ENCODE measurements at regions not wholly inside any gene's neighbourhood (a gene's known extent, or its start where the extent isn't known, plus 50 kb on each side); places are given as distances from the start of the nearest gene placed in this dataset.
A peak's percentile ranks its signal among the peaks of the same experiment; 100 is the strongest.

GRCh38 chr9:90948156-90948555 is 146.5 kb downstream of the SYK start:
- POLR2A ChIA-PET (ENCODE audit: unreplicated experiment), result no interaction called here
- Histone ChIP-seq H3K9ac (ENCODE audit: low read length) (no peak overlapping the region), H3K27me3 (ENCODE audit: low read length) (no peaks in the 10 kb centered on the region), H3K9me3 (ENCODE audit: low read length) (no peaks in the 10 kb centered on the region), H3K4me2 (ENCODE audit: low read length) (peak overlapping the region; percentile 23), H3K27ac (ENCODE audit: low read length) (no peak overlapping the region), H3K4me1 (ENCODE audit: insufficient read depth, low read length) (peaks cover 17% of the 10 kb centered on the region), H4K20me1 (ENCODE audit: low read length) (no peaks in the 10 kb centered on the region), H3F3A (ENCODE audit: low read length, unreplicated experiment) (no peaks in the 10 kb centered on the region), H3K4me3 (ENCODE audit: low read length) (no peak overlapping the region), H3K36me3 (ENCODE audit: low read depth, low read length) (no peaks in the 10 kb centered on the region), H2AFZ (ENCODE audit: low read length) (no peak overlapping the region), H3K9me2 (replicated peaks; ENCODE audit: low read length) (no peaks in the 10 kb centered on the region), H3K79me2 (ENCODE audit: low read length) (no peaks in the 10 kb centered on the region)
- intact Hi-C loops (cut with micrococcal nuclease), result no loop called here
- no peak for TF ChIP-seq EZH2 (IDR thresholded peaks at IDR 0.05; ENCODE audit: low read length, unreplicated experiment)
- no peak for TF ChIP-seq EZH2phosphoT487 (IDR thresholded peaks at IDR 0.05; ENCODE audit: borderline replicate concordance, low read length)
- no peak for TF ChIP-seq CTCF (conservative IDR thresholded peaks at IDR 0.05; ENCODE audit: low read depth, low read length)
- CTCF ChIA-PET, result no interaction called here
- ATAC-seq, result peak; percentile 24; the same call in 1 of the 2 replicates
- no TSS peak for BruUV-seq (replicated peaks)
- DNase-seq, result peak; percentile 24

- TF ChIP-seq EZH2 (IDR thresholded peaks at IDR 0.05; ENCODE audit: low read length, unreplicated experiment) (no peak), EZH2phosphoT487 (IDR thresholded peaks at IDR 0.05; ENCODE audit: borderline replicate concordance, low read length) (no peak), CTCF (conservative IDR thresholded peaks at IDR 0.05; ENCODE audit: low read depth, low read length) (no peak)
- H3K27ac ChIP-seq (ENCODE audit: low read length), result no peak overlapping the region
- no peak overlapping the region for H3K4me3 ChIP-seq (ENCODE audit: low read length)
- POLR2A ChIA-PET (ENCODE audit: unreplicated experiment), result no interaction called here
- ATAC-seq, result no peak
- no peaks in the 10 kb centered on the region for H3K79me2 ChIP-seq (ENCODE audit: low read length)
- no peak overlapping the region for H3K4me2 ChIP-seq (ENCODE audit: low read length)
- H2AFZ ChIP-seq (ENCODE audit: low read length), result no peak overlapping the region
- H3K9me2 ChIP-seq (replicated peaks; ENCODE audit: low read length), result no peaks in the 10 kb centered on the region
- CTCF ChIA-PET, result interaction anchor here (0.7 kb wide), 1 partner anchor 35 kb away, joined by 3 read pairs; no protein-coding TSS in a partner anchor
- DNase-seq, result no peak
- peaks cover 15% of the 10 kb centered on the region for H3K4me1 ChIP-seq (ENCODE audit: insufficient read depth, low read length)
- no peaks in the 10 kb centered on the region for H3K9me3 ChIP-seq (ENCODE audit: low read length)
- BruUV-seq (replicated peaks), result no TSS peak
- H3K36me3 ChIP-seq (ENCODE audit: low read depth, low read length), result no peaks in the 10 kb centered on the region
- H3K9ac ChIP-seq (ENCODE audit: low read length), result no peak overlapping the region
- H3F3A ChIP-seq (ENCODE audit: low read length, unreplicated experiment), result no peaks in the 10 kb centered on the region
- H4K20me1 ChIP-seq (ENCODE audit: low read length), result no peaks in the 10 kb centered on the region
- intact Hi-C loops (cut with micrococcal nuclease), result no loop called here
- no peaks in the 10 kb centered on the region for H3K27me3 ChIP-seq (ENCODE audit: low read length)
Observed at GRCh38 chr9:90950600-90950999, 149.0 kb downstream of the SYK start.

GRCh38 chr9:90953200-90953599 is 151.6 kb downstream of the SYK start:
- Histone ChIP-seq H3K4me3 (ENCODE audit: low read length) (no peak overlapping the region), H3K36me3 (ENCODE audit: low read depth, low read length) (no peaks in the 10 kb centered on the region), H3K9me3 (ENCODE audit: low read length) (no peaks in the 10 kb centered on the region), H2AFZ (ENCODE audit: low read length) (no peak overlapping the region), H3F3A (ENCODE audit: low read length, unreplicated experiment) (no peaks in the 10 kb centered on the region), H3K79me2 (ENCODE audit: low read length) (no peaks in the 10 kb centered on the region), H3K27ac (ENCODE audit: low read length) (no peak overlapping the region), H3K27me3 (ENCODE audit: low read length) (no peaks in the 10 kb centered on the region), H3K4me2 (ENCODE audit: low read length) (no peak overlapping the region), H3K9me2 (replicated peaks; ENCODE audit: low read length) (no peaks in the 10 kb centered on the region), H3K9ac (ENCODE audit: low read length) (no peak overlapping the region), H3K4me1 (ENCODE audit: insufficient read depth, low read length) (peaks cover 8% of the 10 kb centered on the region), H4K20me1 (ENCODE audit: low read length) (no peaks in the 10 kb centered on the region)
- CTCF ChIA-PET, result no interaction called here
- BruUV-seq (replicated peaks), result no TSS peak
- DNase-seq (peak; percentile 4), ATAC-seq (no peak)
- intact Hi-C loops (cut with micrococcal nuclease), result no loop called here
- TF ChIP-seq EZH2 (IDR thresholded peaks at IDR 0.05; ENCODE audit: low read length, unreplicated experiment) (no peak), CTCF (conservative IDR thresholded peaks at IDR 0.05; ENCODE audit: low read depth, low read length) (no peak), EZH2phosphoT487 (IDR thresholded peaks at IDR 0.05; ENCODE audit: borderline replicate concordance, low read length) (no peak)
- POLR2A ChIA-PET (ENCODE audit: unreplicated experiment), result no interaction called here

Data from PC-3 (cell line).